WERI-Rb-1 (cell line): ENCODE measurements at regions not wholly inside any gene's neighbourhood (a gene's known extent, or its start where the extent isn't known, plus 50 kb on each side); places are given as distances from the start of the nearest gene placed in this dataset.

Experiments used
- DNase-seq: peaks from one replicate; pipeline ENCODE4 v3.0.0-alpha.2; 2020
- H3K27ac ChIP-seq: fragments of 250-450 bp; sonication (Bioruptor Pico); 2 replicates; pipeline ENCODE4 v1.5.1; 2020; ENCODE audit warnings: mild to moderate bottlenecking, moderate library complexity
- H3K27me3 ChIP-seq: fragments of 250-450 bp; sonication (Bioruptor Pico); 2 replicates; pipeline ENCODE4 v1.5.1; 2021; ENCODE audit warnings: mild to moderate bottlenecking, low read depth, moderate library complexity; ENCODE audit not compliant: insufficient read depth, severe bottlenecking
- H3K36me3 ChIP-seq: fragments of 250-450 bp; sonication (Bioruptor Pico); 2 replicates; pipeline ENCODE4 v1.5.1; 2020; ENCODE audit warnings: mild to moderate bottlenecking, moderate library complexity
- H3K4me3 ChIP-seq: 2 replicates; pipeline ENCODE4 v1.5.1; 2011; ENCODE audit warnings: low read depth, mild to moderate bottlenecking, control low read depth, low read length
- H3K9me3 ChIP-seq: fragments of 250-450 bp; sonication (Bioruptor Pico); 2 replicates; pipeline ENCODE4 v1.5.1; 2021; ENCODE audit warnings: mild to moderate bottlenecking, moderate library complexity; ENCODE audit not compliant: severe bottlenecking
- CTCF ChIP-seq: IDR thresholded peaks from 2 replicates; pipeline ENCODE4 v1.5.1; 2011; ENCODE audit warnings: low read depth, mild to moderate bottlenecking, control low read depth, inconsistent platforms, low read length

DNA sequence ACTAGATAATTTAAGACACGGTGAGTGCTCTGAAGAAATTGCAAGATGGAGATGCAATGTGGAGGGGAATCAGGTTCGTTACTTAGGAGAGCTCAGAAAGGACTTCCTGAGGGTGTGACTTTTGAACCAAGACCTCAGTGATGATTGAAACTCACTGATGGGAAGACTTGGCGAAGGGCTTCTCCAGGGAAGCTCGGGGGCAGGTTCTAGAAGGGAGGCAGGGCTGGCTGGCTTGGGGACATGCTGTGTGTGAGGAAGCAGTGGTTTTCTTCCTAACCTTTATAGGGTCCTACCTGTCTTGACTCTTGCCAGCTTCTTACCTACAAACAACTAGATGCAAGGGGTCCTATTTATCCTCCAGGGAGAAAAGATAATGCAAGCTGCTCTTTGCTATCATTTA lies 637.9 kb downstream of the ACTR3B start:
- no peak for DNase-seq
- H3K4me3 ChIP-seq, result no peak overlapping the region
- H3K9me3 ChIP-seq, result peaks cover 5% of the 10 kb centered on the region
- H3K36me3 ChIP-seq, result no peaks in the 10 kb centered on the region
- H3K27me3 ChIP-seq, result peaks cover 35% of the 10 kb centered on the region
- H3K27ac ChIP-seq, result no peak overlapping the region
- TF ChIP-seq CTCF, result no peak

DNA sequence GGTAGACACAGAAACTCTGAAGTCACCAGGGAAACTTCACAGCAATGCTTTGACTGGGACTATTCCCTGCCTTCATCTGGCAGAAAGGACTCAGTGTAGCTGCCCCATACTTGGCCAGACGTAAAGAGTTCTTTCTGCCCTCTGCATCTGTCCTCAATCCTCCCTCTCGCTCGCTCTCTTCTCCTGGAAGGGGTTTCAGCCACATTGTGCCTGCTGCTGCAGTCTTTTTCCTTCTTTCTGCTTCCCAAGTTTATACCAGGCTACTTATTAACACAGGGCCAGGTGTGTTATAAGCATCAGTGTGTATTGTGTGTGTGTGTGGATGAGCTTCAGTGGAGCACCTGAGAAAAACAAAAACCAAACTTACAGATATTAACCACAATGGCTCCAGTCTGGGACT lies 638.4 kb downstream of the ACTR3B start:
- Histone ChIP-seq H3K36me3 (no peaks in the 10 kb centered on the region), H3K9me3 (peaks cover 5% of the 10 kb centered on the region), H3K27ac (no peak overlapping the region), H3K4me3 (no peak overlapping the region), H3K27me3 (peaks cover 40% of the 10 kb centered on the region)
- no peak for DNase-seq
- TF ChIP-seq CTCF, result no peak

GRCh38 chr7:153398370-153398769 lies 638.8 kb downstream of the ACTR3B start:
- TF ChIP-seq CTCF, result no peak
- H3K4me3 ChIP-seq, result no peak overlapping the region
- H3K9me3 ChIP-seq, result peaks cover 5% of the 10 kb centered on the region
- peaks cover 45% of the 10 kb centered on the region for H3K27me3 ChIP-seq
- no peak overlapping the region for H3K27ac ChIP-seq
- H3K36me3 ChIP-seq, result no peaks in the 10 kb centered on the region
- no peak for DNase-seq

GRCh38 chr7:153398789-153399553 lies 639.4 kb downstream of the ACTR3B start:
- peaks cover 2% of the 10 kb centered on the region for H3K9me3 ChIP-seq
- H3K27me3 ChIP-seq, result peaks cover 51% of the 10 kb centered on the region
- H3K36me3 ChIP-seq, result no peaks in the 10 kb centered on the region
- H3K4me3 ChIP-seq, result no peak overlapping the region
- H3K27ac ChIP-seq, result no peak overlapping the region
- no peak for DNase-seq
- no peak for TF ChIP-seq CTCF

DNA sequence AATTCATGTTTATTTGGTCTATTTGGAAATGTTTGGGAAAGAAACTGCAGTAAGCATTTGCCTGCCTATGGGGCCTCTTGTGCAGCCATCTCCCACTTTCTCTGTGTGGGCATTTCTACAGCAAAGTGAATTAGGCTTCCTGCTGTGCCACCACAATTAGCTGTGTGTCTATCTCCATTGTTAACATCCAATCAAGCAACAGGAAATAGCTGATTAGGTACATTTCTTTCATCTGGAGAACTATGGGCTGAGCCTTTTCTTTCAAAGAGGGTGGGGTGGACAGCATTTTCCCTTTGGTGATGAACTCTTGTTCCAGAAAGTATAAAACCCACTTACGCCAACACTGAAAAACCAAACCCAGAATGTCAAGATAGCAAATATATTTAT lies 640.0 kb downstream of the ACTR3B start:
- TF ChIP-seq CTCF, result no peak
- Histone ChIP-seq H3K27me3 (peaks cover 56% of the 10 kb centered on the region), H3K27ac (no peak overlapping the region), H3K9me3 (no peaks in the 10 kb centered on the region), H3K4me3 (no peak overlapping the region), H3K36me3 (no peaks in the 10 kb centered on the region)
- DNase-seq, result no peak
